Fibroblast of skin of scalp (primary cell): ENCODE measurements at regions not wholly inside any gene's neighbourhood (a gene's known extent, or its start where the extent isn't known, plus 50 kb on each side); places are given as distances from the start of the nearest gene placed in this dataset.
A peak's percentile ranks its signal among the peaks of the same experiment; 100 is the strongest.

Experiments
- DNase-seq: peaks from one replicate; pipeline ENCODE4 v3.0.0-alpha.2; 2013

GRCh38 chr1:207971331-207972219 is 60.6 kb upstream of the CD34 start:
- no peak for DNase-seq

GRCh38 chr1:207970329-207971233 is 59.7 kb upstream of the CD34 start:
- no peak for DNase-seq

- no peak for DNase-seq
Observed at GRCh38 chr1:207969528-207969927, 58.6 kb upstream of the CD34 start.

GRCh38 chr1:207968521-207969009 is 57.6 kb upstream of the CD34 start:
- no peak for DNase-seq

- DNase-seq, result no peak
Observed at GRCh38 chr1:207967703-207968102, 56.8 kb upstream of the CD34 start.

GRCh38 chr1:207966521-207966920 is 55.6 kb upstream of the CD34 start:
- no peak for DNase-seq

- DNase-seq, result no peak
Observed at GRCh38 chr1:207965392-207966387, 54.8 kb upstream of the CD34 start.

- peak; percentile 24 for DNase-seq
Observed at GRCh38 chr1:207964195-207964966, 53.5 kb upstream of the CD34 start.

- peak; percentile 89 for DNase-seq
Observed at GRCh38 chr1:207963427-207964194, 52.7 kb upstream of the CD34 start.

- peak; percentile 21 for DNase-seq
Observed at GRCh38 chr1:207962716-207963426, 51.9 kb upstream of the CD34 start.
